ENCODE measurements at regions not wholly inside any gene's neighbourhood (a gene's known extent, or its start where the extent isn't known, plus 50 kb on each side); places are given as distances from the start of the nearest gene placed in this dataset.
"Not testable (repeated sequence)": the region's sequence is repeated elsewhere in the genome, so short reads cannot be mapped to it uniquely, and the experiment has no call there.

GRCh38 chr22:47616396-47617020 is 854.1 kb downstream of the TBC1D22A start:
- TF ChIP-seq CTCF (IDR thresholded peaks at IDR 0.05; ENCODE audit: control insufficient read depth, extremely low read depth, insufficient read depth) = no peak
- no peak for DNase-seq (ENCODE audit: low read depth)
- H3K4me3 ChIP-seq (ENCODE audit: low read depth, low read length) = no peak overlapping the region

- DNase-seq (ENCODE audit: low read depth) = no peak
- no peak overlapping the region for H3K4me3 ChIP-seq (ENCODE audit: low read depth, low read length)
- no peak for TF ChIP-seq CTCF (IDR thresholded peaks at IDR 0.05; ENCODE audit: control insufficient read depth, extremely low read depth, insufficient read depth)
Measured at GRCh38 chr22:47615051-47615450, 852.6 kb downstream of the TBC1D22A start.

GRCh38 chr22:47613606-47614350 is 851.3 kb downstream of the TBC1D22A start:
- H3K4me3 ChIP-seq (ENCODE audit: low read depth, low read length) = no peak overlapping the region
- no peak for TF ChIP-seq CTCF (IDR thresholded peaks at IDR 0.05; ENCODE audit: control insufficient read depth, extremely low read depth, insufficient read depth)
- DNase-seq (ENCODE audit: low read depth) = no peak

GRCh38 chr22:47613181-47613580 is 850.7 kb downstream of the TBC1D22A start:
- not testable (repeated sequence) for DNase-seq (ENCODE audit: low read depth); H3K4me3 ChIP-seq (ENCODE audit: low read depth, low read length)

- TF ChIP-seq CTCF (IDR thresholded peaks at IDR 0.05; ENCODE audit: control insufficient read depth, extremely low read depth, insufficient read depth) = no peak
- no peak for DNase-seq (ENCODE audit: low read depth)
- H3K4me3 ChIP-seq (ENCODE audit: low read depth, low read length) = no peak overlapping the region
Measured at GRCh38 chr22:47612311-47612910, 850.0 kb downstream of the TBC1D22A start.

- DNase-seq (ENCODE audit: low read depth) = no peak
- no peak for TF ChIP-seq CTCF (IDR thresholded peaks at IDR 0.05; ENCODE audit: control insufficient read depth, extremely low read depth, insufficient read depth)
- no peak overlapping the region for H3K4me3 ChIP-seq (ENCODE audit: low read depth, low read length)
Measured at GRCh38 chr22:47610764-47611163, 848.3 kb downstream of the TBC1D22A start.

GRCh38 chr22:47610281-47610680 is 847.8 kb downstream of the TBC1D22A start:
- no peak for TF ChIP-seq CTCF (IDR thresholded peaks at IDR 0.05; ENCODE audit: control insufficient read depth, extremely low read depth, insufficient read depth)
- DNase-seq (ENCODE audit: low read depth) = no peak

More at GRCh38 chr22:47610281-47610680, 847.8 kb downstream of the TBC1D22A start:
- H3K4me3 ChIP-seq (ENCODE audit: low read depth, low read length) = no peak overlapping the region
